ENCODE measurements at regions not wholly inside any gene's neighbourhood (a gene's known extent, or its start where the extent isn't known, plus 50 kb on each side); places are given as distances from the start of the nearest gene placed in this dataset.

DNA sequence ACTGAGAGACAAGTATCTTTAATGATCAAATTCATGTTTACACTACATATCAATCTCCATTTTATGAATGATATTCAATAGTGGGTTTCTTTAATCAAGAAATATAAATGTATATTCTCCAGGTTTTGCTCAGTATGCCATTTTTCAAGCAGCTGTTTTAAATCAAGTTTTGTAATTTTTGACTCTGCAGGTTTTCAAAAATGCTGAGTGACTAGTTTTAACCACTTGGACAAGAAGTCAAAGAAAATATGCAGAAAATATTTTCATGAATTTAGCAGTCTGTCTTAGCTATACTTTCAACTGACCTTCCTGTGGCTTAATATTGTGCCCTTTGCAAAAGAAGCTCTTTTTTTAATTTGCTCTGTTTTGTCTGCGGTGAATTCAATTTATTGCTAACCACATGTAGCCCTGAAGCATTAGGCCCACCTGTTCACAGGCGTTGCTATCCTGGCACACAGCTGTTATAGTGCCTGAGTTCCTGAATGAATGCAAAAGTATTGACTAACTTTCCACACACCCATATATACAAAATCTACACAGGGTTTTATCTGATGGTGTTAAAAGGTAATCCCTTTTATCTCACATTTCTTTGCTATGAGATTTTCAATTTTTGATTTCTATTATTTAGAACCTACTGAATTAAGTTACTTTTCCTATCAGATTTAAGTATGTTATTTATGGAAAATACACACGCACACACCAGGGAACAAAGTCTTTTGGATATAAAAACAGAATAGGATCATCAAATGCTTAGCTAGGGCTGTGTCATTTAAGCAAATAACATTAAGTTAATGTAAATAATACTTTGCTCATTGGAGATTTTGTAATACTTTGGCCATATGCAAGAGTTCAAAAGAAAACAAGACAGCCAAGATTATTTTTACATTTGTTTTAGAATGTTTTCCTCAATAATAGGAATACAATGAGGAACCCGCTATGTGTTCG, 1166.1 kb upstream of the GBE1 start:
- TF ChIP-seq CTCF (IDR thresholded peaks at IDR 0.05) (no peak), POLR2A (IDR thresholded peaks at IDR 0.05) (no peak)
